ENCODE measurements at regions not wholly inside any gene's neighbourhood (a gene's known extent, or its start where the extent isn't known, plus 50 kb on each side); places are given as distances from the start of the nearest gene placed in this dataset.

DNA sequence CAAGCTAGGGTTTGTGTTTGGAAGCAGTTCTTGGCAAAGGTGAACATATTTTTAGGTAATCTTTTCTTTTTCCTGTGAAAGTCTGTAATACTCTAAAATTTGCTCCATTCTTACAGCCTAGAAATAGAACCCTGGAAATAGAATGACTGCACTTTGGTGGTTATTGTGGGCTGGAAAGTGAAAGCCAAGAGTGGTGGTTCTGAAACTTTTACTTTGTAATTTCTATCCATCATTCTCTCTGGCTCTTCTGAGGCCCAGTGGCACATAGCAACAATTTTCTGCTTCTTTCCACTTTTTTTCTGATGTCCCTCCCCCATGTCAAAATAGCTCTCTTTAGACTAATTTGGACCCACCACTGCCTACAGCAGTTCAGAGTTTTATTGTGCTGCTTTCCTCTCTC, 300.4 kb upstream of the RPS6KA3 start:
- TF ChIP-seq, protein P1, sequence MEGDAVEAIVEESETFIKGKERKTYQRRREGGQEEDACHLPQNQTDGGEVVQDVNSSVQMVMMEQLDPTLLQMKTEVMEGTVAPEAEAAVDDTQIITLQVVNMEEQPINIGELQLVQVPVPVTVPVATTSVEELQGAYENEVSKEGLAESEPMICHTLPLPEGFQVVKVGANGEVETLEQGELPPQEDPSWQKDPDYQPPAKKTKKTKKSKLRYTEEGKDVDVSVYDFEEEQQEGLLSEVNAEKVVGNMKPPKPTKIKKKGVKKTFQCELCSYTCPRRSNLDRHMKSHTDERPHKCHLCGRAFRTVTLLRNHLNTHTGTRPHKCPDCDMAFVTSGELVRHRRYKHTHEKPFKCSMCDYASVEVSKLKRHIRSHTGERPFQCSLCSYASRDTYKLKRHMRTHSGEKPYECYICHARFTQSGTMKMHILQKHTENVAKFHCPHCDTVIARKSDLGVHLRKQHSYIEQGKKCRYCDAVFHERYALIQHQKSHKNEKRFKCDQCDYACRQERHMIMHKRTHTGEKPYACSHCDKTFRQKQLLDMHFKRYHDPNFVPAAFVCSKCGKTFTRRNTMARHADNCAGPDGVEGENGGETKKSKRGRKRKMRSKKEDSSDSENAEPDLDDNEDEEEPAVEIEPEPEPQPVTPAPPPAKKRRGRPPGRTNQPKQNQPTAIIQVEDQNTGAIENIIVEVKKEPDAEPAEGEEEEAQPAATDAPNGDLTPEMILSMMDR (conservative IDR thresholded peaks at IDR 0.05; ENCODE audit: control insufficient read depth, insufficient read depth, low read depth, low read length), result no peak
- no peak for DNase-seq (ENCODE audit: low read depth)

DNA sequence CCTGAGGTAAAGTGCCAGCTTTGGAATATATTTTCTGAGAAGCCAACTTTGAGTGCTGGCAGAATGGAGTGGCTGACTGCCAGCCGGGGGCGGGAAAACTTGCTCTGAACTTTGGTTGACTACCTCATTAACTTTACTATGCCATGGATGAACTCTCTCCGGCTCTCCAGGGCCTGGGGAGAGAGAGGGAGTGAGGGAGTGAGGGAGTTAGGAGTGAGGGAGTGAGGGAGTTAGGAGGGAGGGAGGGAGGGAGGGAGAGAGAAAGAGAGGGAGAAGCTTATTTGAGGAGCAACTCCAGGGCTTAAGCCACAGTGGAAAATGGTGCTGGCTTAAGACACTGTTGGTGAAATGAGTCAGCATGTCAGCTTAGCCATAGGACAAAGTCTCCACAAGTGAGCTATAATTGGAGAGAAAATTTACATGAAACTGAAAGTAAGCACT, 280.9 kb upstream of the RPS6KA3 start:
- peak; percentile 64 for DNase-seq (ENCODE audit: low read depth)
- H3K4me3 ChIP-seq (ENCODE audit: control insufficient read depth, low read depth, low read length), result no peak overlapping the region
- TF ChIP-seq, protein P1 (conservative IDR thresholded peaks at IDR 0.05; ENCODE audit: control insufficient read depth, insufficient read depth, low read depth, low read length), result no peak

More for the DNA sequence above, 300.4 kb upstream of the RPS6KA3 start:
- H3K4me3 ChIP-seq (ENCODE audit: control insufficient read depth, low read depth, low read length), result no peak overlapping the region

DNA sequence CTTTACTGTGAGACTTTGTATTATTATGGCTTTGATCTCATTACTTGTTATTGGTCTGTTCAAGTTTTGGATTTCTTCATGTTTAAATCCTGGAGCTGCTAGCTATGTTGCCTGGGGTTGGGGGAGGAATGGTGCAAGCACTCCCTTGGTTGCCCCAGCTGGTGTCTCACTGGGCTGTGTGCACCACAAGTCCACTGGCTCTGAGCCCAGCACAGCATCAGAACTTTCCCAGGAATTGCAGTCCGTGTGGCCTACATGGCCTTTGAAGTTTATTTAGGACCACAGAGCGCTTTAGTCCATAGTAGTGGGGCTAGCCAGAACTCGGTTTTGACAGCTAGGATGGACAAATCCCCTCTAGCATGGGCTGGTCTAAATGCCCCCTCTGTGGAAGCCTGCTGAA, 278.8 kb upstream of the RPS6KA3 start:
- peak; percentile 20 for DNase-seq (ENCODE audit: low read depth)
- TF ChIP-seq, protein P1 (conservative IDR thresholded peaks at IDR 0.05; ENCODE audit: control insufficient read depth, insufficient read depth, low read depth, low read length), result no peak
- H3K4me3 ChIP-seq (ENCODE audit: control insufficient read depth, low read depth, low read length), result no peak overlapping the region

DNA sequence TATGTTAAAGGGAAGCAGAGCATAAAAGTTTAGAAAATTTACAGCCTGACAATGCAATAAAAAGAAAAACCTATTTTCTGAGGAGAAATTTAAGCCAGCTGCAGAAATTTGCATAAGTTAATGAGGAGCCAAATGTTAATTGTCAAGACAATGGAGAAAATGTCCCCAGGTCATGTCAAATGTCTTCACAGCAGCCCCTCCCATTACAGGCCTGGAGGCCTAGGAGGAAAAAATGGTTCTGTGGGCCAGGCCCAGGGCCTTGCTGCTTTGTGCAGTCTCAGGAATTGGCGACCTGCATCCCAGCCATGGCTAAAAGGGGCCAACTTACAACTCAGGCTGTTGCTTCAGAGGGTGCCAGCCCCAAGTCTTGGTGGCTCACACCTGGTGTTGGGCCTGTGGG, 275.4 kb upstream of the RPS6KA3 start:
- H3K4me3 ChIP-seq (ENCODE audit: control insufficient read depth, low read depth, low read length), result no peak overlapping the region
- TF ChIP-seq, protein P1 (conservative IDR thresholded peaks at IDR 0.05; ENCODE audit: control insufficient read depth, insufficient read depth, low read depth, low read length), result no peak
- no peak for DNase-seq (ENCODE audit: low read depth)

DNA sequence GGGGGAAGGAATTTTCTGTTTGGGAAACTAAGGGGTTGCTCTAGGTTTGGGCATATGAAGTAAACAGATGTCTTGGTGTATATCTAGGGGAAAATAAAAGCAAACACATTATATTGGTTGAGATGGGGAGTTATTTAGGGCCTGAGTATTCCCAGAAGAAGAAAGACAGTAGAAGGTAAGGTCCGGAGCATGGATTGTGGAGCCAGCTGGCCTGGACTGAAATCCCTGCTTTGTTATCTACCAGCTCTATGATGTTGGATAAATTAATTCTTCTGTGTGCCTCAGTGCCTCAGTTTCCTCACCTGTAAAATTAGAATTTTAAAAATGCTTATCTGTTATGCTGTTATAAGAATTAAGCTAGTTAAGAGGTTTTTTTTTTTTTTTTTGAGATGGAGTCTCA, 272.3 kb upstream of the RPS6KA3 start:
- DNase-seq (ENCODE audit: low read depth), result no peak
- H3K4me3 ChIP-seq (ENCODE audit: control insufficient read depth, low read depth, low read length), result no peak overlapping the region
- TF ChIP-seq, protein P1 (conservative IDR thresholded peaks at IDR 0.05; ENCODE audit: control insufficient read depth, insufficient read depth, low read depth, low read length), result no peak

DNA sequence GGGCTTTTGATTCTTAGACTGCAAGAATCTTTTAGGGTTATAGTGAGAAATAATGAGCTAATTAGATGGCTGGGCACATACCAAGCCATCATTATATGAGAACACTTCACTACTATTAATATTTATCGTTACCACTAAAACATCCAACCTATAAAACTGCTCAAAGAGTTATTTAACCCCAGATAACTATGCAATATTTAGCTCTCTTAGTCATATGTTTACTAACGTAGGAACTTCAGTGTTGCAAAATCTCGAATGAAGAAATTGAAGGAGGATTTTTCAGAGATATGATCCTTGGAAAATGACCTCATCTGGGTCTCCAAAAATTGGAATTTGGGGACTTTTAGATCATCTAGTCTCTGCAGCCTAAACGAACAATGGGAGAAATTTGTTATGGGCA, 265.0 kb upstream of the RPS6KA3 start:
- TF ChIP-seq, protein P1 (conservative IDR thresholded peaks at IDR 0.05; ENCODE audit: control insufficient read depth, insufficient read depth, low read depth, low read length), result no peak
- DNase-seq (ENCODE audit: low read depth), result peak; percentile 40
- H3K4me3 ChIP-seq (ENCODE audit: control insufficient read depth, low read depth, low read length), result no peak overlapping the region

DNA sequence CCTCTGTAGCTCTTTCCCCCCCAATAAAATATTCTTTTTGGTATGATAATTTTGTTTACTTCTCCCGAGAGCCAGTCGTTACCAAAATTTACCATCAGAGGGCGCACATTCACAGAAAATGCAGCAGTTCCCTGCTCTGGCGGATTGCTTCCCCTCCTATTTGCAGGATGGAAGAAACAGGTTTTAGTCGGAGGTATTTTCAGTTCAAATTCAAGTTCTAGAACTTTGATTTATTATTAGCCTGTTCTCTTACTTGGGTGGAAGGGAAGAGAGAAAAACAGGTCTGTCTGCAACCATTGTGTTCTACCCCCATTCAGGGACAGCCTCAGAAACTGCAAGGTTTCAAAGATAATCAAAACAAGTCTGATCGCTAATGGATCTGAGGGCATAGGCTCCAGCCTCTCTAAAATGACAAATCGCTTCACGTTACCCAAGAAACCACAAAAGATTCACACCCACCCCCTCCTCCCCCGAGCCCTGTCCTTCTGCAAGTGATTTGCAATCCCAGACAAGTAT, 263.8 kb upstream of the RPS6KA3 start:
- peak; percentile 65 for DNase-seq (ENCODE audit: low read depth)
- H3K4me3 ChIP-seq (ENCODE audit: control insufficient read depth, low read depth, low read length), result no peak overlapping the region
- TF ChIP-seq, protein P1 (conservative IDR thresholded peaks at IDR 0.05; ENCODE audit: control insufficient read depth, insufficient read depth, low read depth, low read length), result peak; percentile 78

All from fibroblast of mammary gland (primary cell).